ENCODE measurements at regions not wholly inside any gene's neighbourhood (a gene's known extent, or its start where the extent isn't known, plus 50 kb on each side); places are given as distances from the start of the nearest gene placed in this dataset.

DNA sequence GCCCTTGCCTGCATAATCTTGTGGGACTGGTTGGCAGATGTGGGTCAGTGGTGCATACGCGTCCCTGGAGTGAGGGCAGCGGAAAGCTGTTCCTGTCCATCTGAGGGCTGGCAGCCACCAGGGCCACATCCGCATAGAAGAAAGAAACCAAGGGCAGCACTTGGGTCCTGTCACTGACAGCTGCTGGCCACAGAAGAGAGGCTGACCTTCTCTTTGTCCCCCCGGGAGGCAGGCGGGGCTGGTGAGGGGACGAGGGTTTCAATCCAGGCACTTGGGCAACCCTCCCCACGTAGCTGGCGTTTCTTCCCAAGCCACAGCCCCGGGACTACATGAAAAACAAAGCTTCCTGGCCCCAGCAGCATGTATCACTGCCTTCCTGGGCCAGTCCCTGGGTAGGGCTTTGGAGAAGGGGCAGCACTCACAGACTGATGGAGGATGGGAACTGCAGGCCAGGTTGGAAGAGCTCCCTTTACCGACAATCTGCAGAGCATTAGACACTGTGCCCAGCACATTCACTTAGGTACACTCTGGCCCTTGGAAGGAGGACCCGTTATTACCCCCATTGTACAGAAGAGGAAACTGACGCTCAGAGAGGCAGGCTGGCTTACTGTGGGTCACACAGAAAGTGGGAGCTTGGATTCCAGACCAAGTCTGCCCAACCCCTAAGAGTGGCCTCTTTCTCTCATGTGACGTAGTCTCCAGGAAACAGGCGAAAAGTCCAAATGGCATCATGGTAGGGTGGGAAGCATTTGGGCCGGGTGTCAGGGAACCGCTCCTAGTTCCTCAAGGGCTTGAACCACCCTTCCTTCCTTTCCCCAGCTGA lies 78.8 kb upstream of the SLC6A6 start:
- no peak overlapping the region for H2AFZ ChIP-seq
- H3K4me1 ChIP-seq (ENCODE audit: insufficient read depth) = no peaks in the 10 kb centered on the region
- H4K20me1 ChIP-seq (ENCODE audit: insufficient read depth, poor library complexity, severe bottlenecking) = no peaks in the 10 kb centered on the region
- no peaks in the 10 kb centered on the region for H3K36me3 ChIP-seq (replicated peaks; ENCODE audit: insufficient read depth, low read depth)
- WGBS (ENCODE audit: low lambda C conversion rate, missing lambda C conversion rate) = 89% methylated on average over 17 of the region's 17 CpGs
- no peak overlapping the region for H3K27ac ChIP-seq
- no peak for DNase-seq (ENCODE audit: low spot score)
- no peaks in the 10 kb centered on the region for H3K9me2 ChIP-seq (replicated peaks; ENCODE audit: insufficient read depth)
- TF ChIP-seq EZH2phosphoT487 (IDR thresholded peaks at IDR 0.05; ENCODE audit: low read depth, severe bottlenecking, unreplicated experiment) (no peak), EZH2 (IDR thresholded peaks at IDR 0.05; ENCODE audit: borderline replicate concordance) (no peak)
- TF ChIP-seq, protein P1, sequence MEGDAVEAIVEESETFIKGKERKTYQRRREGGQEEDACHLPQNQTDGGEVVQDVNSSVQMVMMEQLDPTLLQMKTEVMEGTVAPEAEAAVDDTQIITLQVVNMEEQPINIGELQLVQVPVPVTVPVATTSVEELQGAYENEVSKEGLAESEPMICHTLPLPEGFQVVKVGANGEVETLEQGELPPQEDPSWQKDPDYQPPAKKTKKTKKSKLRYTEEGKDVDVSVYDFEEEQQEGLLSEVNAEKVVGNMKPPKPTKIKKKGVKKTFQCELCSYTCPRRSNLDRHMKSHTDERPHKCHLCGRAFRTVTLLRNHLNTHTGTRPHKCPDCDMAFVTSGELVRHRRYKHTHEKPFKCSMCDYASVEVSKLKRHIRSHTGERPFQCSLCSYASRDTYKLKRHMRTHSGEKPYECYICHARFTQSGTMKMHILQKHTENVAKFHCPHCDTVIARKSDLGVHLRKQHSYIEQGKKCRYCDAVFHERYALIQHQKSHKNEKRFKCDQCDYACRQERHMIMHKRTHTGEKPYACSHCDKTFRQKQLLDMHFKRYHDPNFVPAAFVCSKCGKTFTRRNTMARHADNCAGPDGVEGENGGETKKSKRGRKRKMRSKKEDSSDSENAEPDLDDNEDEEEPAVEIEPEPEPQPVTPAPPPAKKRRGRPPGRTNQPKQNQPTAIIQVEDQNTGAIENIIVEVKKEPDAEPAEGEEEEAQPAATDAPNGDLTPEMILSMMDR (IDR thresholded peaks at IDR 0.05; ENCODE audit: poor library complexity) = no peak
- H3K27me3 ChIP-seq = no peaks in the 10 kb centered on the region
- H3K4me2 ChIP-seq = no peak overlapping the region
- H3K9me3 ChIP-seq (ENCODE audit: low read depth) = no peaks in the 10 kb centered on the region
- H3K79me2 ChIP-seq = no peaks in the 10 kb centered on the region
- no peak overlapping the region for H3K4me3 ChIP-seq

DNA sequence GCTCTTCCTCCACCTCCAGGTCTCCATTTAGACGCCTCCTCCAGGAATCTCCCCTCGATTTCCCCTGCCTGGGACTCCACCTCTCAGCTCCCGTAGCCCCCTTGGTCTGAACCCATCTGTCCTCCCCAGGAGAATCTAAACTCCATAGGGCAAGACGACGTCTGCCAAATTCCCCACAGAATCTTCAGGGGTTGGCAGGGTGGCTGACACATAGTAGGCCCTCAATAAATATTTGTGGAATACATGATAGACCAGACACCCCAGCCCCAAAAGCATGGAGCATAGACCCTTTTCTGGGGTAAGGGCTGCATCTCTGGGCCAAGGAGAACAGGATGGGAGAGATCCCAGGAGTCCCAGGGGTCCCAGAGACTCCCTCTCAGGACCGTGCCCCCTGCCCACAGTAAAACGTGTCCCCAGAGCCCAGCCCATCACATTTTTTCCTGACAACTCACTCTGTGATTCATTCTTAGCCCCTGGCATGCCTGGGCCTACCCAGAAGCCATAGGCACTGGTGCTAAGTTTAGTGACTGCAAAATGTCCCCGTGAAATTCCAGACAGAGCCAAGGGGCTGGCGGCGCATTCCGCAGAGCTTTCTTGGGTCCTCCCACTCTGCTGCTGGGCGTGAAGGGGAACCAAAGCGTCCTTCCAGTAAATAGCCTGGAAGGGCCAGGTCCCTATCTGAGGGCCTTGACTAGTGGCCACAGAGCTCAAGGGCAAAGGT lies 78.0 kb upstream of the SLC6A6 start:
- Histone ChIP-seq H3K9me3 (ENCODE audit: low read depth) (no peaks in the 10 kb centered on the region), H3K27me3 (no peaks in the 10 kb centered on the region), H3K36me3 (replicated peaks; ENCODE audit: insufficient read depth, low read depth) (no peaks in the 10 kb centered on the region), H3K4me2 (no peak overlapping the region), H2AFZ (no peak overlapping the region), H3K9me2 (replicated peaks; ENCODE audit: insufficient read depth) (no peaks in the 10 kb centered on the region), H4K20me1 (ENCODE audit: insufficient read depth, poor library complexity, severe bottlenecking) (no peaks in the 10 kb centered on the region), H3K4me1 (ENCODE audit: insufficient read depth) (peaks cover 5% of the 10 kb centered on the region), H3K79me2 (no peaks in the 10 kb centered on the region), H3K4me3 (no peak overlapping the region), H3K27ac (no peak overlapping the region)
- DNase-seq (ENCODE audit: low spot score) = no peak
- 84% methylated on average over 13 of the region's 13 CpGs for WGBS (ENCODE audit: low lambda C conversion rate, missing lambda C conversion rate)
- TF ChIP-seq EZH2 (IDR thresholded peaks at IDR 0.05; ENCODE audit: borderline replicate concordance) (no peak), EZH2phosphoT487 (IDR thresholded peaks at IDR 0.05; ENCODE audit: low read depth, severe bottlenecking, unreplicated experiment) (no peak)
- TF ChIP-seq, protein P1 (IDR thresholded peaks at IDR 0.05; ENCODE audit: poor library complexity) = no peak

- Histone ChIP-seq H3K79me2 (no peaks in the 10 kb centered on the region), H2AFZ (no peak overlapping the region), H3K36me3 (replicated peaks; ENCODE audit: insufficient read depth, low read depth) (no peaks in the 10 kb centered on the region), H3K4me2 (no peak overlapping the region), H3K27ac (no peak overlapping the region), H4K20me1 (ENCODE audit: insufficient read depth, poor library complexity, severe bottlenecking) (no peaks in the 10 kb centered on the region), H3K9me2 (replicated peaks; ENCODE audit: insufficient read depth) (no peaks in the 10 kb centered on the region), H3K27me3 (no peaks in the 10 kb centered on the region), H3K4me1 (ENCODE audit: insufficient read depth) (peaks cover 28% of the 10 kb centered on the region), H3K9me3 (ENCODE audit: low read depth) (no peaks in the 10 kb centered on the region), H3K4me3 (no peak overlapping the region)
- TF ChIP-seq, protein P1 (IDR thresholded peaks at IDR 0.05; ENCODE audit: poor library complexity) = no peak
- TF ChIP-seq EZH2 (IDR thresholded peaks at IDR 0.05; ENCODE audit: borderline replicate concordance) (no peak), EZH2phosphoT487 (IDR thresholded peaks at IDR 0.05; ENCODE audit: low read depth, severe bottlenecking, unreplicated experiment) (no peak)
- no peak for DNase-seq (ENCODE audit: low spot score)
- over 99% methylated on average over 3 of the region's 3 CpGs for WGBS (ENCODE audit: low lambda C conversion rate, missing lambda C conversion rate)
Observed at GRCh38 chr3:14328422-14328821, 74.0 kb upstream of the SLC6A6 start.
